ENCODE measurements at regions not wholly inside any gene's neighbourhood (a gene's known extent, or its start where the extent isn't known, plus 50 kb on each side); places are given as distances from the start of the nearest gene placed in this dataset.
"Not testable (repeated sequence)": the region's sequence is repeated elsewhere in the genome, so short reads cannot be mapped to it uniquely, and the experiment has no call there.

DNA sequence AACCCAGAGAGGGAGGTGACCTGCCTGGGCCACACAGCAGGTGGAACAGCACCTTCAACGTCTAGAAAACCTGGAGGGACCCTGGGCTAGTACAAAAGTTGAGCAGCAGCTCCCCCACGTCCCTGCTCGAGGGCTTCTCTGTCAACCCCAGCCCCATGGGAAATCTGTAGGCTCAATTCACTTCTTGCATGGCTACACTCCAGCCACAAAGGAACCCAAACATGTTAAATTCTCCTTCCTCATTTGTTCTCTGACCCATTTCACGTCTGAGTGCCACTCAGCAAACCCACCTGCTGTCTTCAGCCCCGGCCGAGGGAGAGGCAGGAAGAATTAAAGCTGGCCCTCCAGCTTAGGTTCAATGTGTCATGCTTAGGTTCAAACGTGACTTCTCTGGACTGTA, 418.5 kb downstream of the MIAT start:
- Histone ChIP-seq H3K27ac (no peak overlapping the region), H3K27me3 (no peaks in the 10 kb centered on the region), H3K36me3 (no peaks in the 10 kb centered on the region), H3K4me1 (no peaks in the 10 kb centered on the region), H3K4me3 (no peak overlapping the region), H3K9me3 (no peaks in the 10 kb centered on the region)
- intact Hi-C loops (cut with DNase I): no loop called here
- TF ChIP-seq CTCF (IDR thresholded peaks at IDR 0.05): no peak
- DNase-seq (ENCODE audit: low spot score in 2 of 2): no peak

- H3K27me3 ChIP-seq; H3K4me1 ChIP-seq; H3K27ac ChIP-seq; H3K9me3 ChIP-seq; DNase-seq (ENCODE audit: low spot score in 2 of 2); intact Hi-C loops (cut with DNase I); H3K4me3 ChIP-seq; H3K36me3 ChIP-seq: not testable (repeated sequence)
Measured at GRCh38 chr22:27078064-27078463, 420.7 kb downstream of the MIAT start.

DNA sequence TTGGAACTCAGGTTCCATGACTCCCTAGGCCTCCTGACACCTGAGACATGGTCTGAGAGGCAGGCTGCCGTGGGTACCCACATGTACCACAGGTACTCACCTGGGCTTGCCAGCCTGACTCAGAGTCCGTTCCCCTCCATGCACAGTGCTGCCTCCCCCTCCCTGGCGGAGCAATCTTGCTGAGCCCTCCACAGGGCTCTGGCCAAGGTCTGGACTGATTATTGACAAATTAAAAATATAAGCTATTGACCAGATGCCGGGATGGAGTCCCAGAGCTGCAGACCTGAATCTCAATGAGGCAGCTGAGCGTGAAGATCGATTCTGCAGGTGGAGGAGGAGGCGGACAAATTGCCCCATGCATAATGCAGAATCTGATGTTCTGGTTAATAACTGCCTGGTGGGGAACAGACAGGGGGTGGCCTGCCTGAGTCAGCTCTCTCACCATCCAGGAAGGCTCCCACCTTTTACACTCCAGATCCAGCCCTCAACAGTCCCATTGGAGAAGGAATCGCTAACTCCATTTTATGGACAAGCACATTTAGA, 422.7 kb downstream of the MIAT start:
- H3K27me3 ChIP-seq: no peaks in the 10 kb centered on the region
- no peak overlapping the region for H3K4me3 ChIP-seq
- H3K9me3 ChIP-seq: no peaks in the 10 kb centered on the region
- no peaks in the 10 kb centered on the region for H3K36me3 ChIP-seq
- intact Hi-C loops (cut with DNase I): no loop called here
- no peak for TF ChIP-seq CTCF (IDR thresholded peaks at IDR 0.05)
- no peaks in the 10 kb centered on the region for H3K4me1 ChIP-seq
- H3K27ac ChIP-seq: no peak overlapping the region
- DNase-seq (ENCODE audit: low spot score in 2 of 2): no peak

DNA sequence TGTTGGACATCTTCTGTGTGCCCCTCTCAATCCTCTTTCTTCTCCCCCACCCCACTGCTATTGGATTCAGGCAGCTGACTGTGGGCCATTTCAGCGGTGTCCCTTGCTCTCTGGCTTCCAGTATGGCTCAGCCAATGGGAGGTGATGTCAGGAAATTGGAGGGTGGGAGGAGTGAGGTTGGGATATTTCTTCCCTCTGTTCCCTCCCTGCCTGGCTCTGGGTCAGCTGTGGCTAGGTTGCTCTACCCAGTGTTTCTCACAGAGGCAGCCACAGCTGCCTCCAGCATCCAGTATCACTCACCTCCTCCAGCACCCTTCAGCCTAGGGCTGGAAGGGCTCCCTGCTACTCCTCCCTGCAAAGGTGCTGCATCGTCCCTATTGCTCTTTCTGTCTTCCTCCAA, 423.5 kb downstream of the MIAT start:
- Histone ChIP-seq H3K36me3 (no peaks in the 10 kb centered on the region), H3K27ac (no peak overlapping the region), H3K9me3 (no peaks in the 10 kb centered on the region), H3K4me1 (no peaks in the 10 kb centered on the region), H3K27me3 (no peaks in the 10 kb centered on the region), H3K4me3 (no peak overlapping the region)
- intact Hi-C loops (cut with DNase I): no loop called here
- TF ChIP-seq CTCF (IDR thresholded peaks at IDR 0.05): no peak
- no peak for DNase-seq (ENCODE audit: low spot score in 2 of 2)

DNA sequence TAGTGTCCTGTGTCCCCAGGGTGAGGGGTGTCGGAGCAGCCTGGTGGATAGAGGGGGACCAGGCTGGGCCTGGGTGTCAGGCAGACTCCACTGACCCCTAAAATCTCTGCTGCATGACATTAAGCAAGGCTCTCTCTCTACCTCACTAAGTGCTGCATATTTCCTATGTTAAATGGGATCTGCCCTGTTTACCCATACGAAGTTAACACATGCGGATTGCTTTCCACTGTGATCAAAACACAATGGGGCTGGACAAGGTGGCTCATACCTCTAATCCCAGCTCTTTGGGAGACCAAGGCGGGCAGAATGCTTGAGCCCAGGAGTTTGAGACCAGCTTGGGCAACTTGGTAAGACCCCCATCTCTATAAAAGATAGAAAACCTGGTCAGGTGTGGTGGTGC, 426.2 kb downstream of the MIAT start:
- intact Hi-C loops (cut with DNase I): no loop called here
- Histone ChIP-seq H3K4me3 (no peak overlapping the region), H3K9me3 (no peaks in the 10 kb centered on the region), H3K27me3 (no peaks in the 10 kb centered on the region), H3K27ac (no peak overlapping the region), H3K4me1 (no peaks in the 10 kb centered on the region), H3K36me3 (no peaks in the 10 kb centered on the region)
- DNase-seq (ENCODE audit: low spot score in 2 of 2): no peak
- TF ChIP-seq CTCF (IDR thresholded peaks at IDR 0.05): no peak

- no peak for DNase-seq (ENCODE audit: low spot score in 2 of 2)
- no peaks in the 10 kb centered on the region for H3K4me1 ChIP-seq
- no peak overlapping the region for H3K4me3 ChIP-seq
- no peaks in the 10 kb centered on the region for H3K9me3 ChIP-seq
- no peak overlapping the region for H3K27ac ChIP-seq
- no peak for TF ChIP-seq CTCF (IDR thresholded peaks at IDR 0.05)
- intact Hi-C loops (cut with DNase I): no loop called here
- H3K36me3 ChIP-seq: no peaks in the 10 kb centered on the region
- H3K27me3 ChIP-seq: no peaks in the 10 kb centered on the region
Measured at GRCh38 chr22:27084130-27084529, 426.7 kb downstream of the MIAT start.
